GM21390 (cell line): ENCODE measurements at regions not wholly inside any gene's neighbourhood (a gene's known extent, or its start where the extent isn't known, plus 50 kb on each side); places are given as distances from the start of the nearest gene placed in this dataset.
A peak's percentile ranks its signal among the peaks of the same experiment; 100 is the strongest.

Source experiments
- ATAC-seq: cut with Tn5 transposase; IDR thresholded peaks from one replicate; pipeline ENCODE4 v1.9.1; 2021; ENCODE audit not compliant: unreplicated experiment

DNA sequence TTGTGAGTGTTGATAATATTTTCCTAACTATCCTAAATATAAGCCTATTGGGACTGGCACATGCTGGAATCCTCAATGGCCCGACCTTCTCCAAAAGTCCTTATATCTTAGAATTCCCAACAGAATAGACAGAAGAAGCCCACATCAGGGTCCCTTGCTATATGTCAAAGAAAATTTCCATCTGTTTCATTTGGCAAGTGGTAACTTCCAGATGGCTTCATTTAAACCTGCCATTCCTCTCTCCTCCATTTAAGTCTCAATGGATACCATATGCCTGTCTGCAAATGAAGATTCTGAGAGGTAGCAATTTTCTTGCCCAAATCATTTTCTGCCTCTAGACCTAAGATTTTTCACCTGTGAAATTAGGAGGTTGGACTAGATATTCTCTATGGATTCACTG lies 73.1 kb upstream of the KCNA4 start:
- no peak for ATAC-seq

DNA sequence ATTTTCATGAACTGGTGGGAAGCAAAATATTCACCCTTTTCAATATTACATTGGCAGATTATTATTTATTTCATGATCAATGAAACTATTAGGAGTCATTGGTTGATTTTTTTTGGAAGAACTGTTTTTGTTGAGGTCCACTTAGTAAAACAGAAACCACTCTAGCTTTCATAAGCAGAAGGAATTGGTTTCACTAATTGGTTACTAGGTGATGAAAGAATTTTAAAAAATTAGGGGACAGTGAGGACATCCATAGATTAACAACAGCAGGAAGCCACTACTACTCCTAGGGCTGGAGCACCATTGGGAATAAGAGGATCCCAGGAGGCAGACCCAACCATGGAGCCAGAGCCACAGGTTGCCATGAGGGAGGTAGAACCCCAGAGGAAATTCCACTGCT lies 74.4 kb upstream of the KCNA4 start:
- no peak for ATAC-seq

DNA sequence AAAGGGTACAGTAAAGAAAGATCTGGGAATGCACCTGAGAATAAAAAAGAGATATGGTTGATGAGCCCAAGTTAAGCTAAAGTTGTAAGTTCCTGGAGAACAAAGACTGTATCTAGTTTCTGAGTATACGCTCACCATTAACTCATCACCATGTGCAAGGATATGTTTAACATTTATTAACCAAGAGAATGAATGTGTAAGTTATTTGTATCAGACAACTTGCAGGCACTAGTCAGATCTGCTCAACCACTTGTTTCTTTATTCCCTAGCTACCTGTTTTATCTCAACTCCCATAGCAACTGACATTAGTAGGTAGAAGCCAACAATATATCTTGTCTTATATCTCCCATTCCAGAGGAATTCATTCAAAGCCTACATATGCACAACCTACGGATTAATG lies 74.9 kb upstream of the KCNA4 start:
- ATAC-seq, result no peak

DNA sequence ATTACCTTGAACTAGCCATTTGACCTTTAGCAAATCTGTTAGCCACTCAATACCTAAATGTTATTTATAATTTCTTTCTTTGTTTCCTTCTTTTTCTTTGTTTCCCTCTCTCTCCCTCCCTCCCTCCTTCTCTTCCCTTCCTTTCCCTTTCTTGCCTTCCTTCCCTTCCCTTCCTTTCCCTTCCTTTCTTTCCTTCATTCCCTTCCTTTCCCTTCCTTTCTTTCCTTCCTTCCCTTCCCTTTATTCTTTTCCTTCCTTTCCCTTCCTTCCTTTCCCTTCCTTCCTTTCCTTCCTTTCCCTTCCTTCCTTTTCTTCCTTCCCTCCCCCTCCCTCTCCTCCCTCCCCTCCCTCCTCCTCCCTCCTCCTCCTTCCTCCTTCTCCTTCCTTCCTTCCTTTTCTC lies 75.7 kb upstream of the KCNA4 start:
- ATAC-seq, result no peak

DNA sequence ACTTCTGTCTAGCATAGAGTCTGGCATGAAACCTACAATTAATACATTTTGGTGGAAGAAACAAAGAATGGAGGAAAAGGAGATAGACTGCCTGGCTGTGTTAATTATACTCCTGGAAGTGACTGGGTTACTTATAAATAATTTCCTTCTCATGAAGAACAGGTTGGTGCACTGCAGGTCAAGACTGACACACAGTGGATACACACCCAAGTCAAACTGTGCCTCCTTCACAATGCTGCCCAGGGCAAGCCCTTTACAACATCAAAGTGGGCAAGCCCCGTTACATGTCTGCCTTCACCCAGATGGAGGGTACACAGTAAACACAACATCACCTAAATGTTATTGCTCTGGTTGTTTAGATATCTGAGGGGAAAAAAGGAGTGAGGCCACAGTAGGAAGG lies 83.7 kb upstream of the KCNA4 start:
- ATAC-seq, result no peak

DNA sequence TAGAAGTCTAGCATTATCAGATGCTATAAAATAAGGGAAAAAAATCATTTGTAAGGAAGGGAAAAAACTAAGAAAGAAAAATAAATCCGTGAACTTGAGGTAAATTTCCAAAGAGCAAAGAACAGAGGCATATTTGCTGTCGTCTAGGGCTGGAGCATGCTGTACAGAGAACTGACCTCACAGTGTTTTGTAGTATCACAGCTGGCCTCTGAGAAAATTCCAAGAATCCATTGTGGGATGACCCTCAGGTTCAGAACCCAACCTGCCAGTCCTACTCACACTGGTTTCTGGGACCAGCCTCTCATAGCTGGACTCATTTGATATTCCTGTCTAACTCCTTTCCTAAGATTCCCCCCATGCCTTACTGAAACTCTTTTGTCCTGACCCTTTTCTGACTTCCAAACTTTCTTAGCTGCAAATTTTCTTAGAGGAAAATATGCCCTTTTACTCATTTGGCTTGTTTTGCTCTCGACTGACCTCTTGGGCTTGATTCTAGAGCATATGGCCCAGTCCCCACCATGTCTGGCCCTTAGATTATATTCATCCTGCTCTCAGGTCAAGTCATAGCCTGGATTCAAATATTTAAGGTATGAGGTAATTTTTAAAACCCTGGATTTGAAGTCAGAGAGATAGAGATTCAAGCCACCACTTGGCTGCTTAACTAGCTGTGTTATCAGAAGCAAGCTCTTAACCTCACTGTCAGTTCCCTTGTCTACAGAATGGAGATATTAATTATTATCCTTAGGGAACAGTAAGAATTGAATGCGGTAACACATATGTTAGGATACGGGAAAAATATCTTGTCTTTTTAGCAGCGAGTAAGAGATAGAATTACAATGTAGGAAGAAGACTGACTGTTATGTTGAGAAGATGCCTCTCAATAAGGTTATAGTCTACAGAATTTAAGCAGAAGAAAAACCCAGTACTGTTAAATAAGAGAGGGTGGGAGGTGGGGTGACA lies 89.7 kb upstream of the KCNA4 start:
- no peak for ATAC-seq

DNA sequence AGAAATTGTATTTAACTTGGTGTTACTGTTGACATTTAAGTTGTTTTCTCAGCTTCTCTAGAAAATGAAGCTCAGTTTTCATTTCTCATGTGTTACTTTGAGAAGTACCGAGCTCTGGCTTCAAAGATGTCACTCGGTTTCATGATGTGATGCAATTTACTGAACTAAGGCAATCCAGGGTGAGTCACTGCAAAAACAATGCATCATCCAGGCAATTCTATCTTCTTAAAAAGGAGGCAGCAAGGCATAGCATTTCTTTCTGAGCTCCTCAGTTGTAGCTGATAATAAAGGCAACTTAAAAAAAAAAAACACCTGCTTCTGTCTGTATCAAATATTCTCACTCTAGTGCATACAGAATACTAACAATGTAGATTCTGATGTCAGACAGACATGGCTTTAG lies 91.1 kb upstream of the KCNA4 start:
- ATAC-seq, result no peak

DNA sequence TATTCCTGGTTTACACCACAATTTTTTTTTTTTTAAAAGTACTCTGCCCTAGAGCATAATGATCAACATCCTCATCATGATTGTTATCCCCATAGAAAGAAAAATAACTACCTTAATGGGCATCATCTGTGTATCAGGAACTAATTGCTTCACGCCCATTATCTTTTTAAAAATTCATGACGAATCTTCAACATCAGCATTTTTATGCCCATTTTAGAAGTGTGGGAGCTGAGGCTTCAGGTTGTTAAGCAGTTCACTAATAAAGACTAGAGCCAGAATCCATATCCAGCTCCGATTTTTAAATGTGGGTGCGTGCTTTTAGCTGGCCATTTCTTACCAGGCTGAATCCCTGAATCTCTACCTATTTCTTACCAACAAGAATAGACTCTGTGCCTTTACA lies 92.9 kb upstream of the KCNA4 start:
- ATAC-seq, result no peak

DNA sequence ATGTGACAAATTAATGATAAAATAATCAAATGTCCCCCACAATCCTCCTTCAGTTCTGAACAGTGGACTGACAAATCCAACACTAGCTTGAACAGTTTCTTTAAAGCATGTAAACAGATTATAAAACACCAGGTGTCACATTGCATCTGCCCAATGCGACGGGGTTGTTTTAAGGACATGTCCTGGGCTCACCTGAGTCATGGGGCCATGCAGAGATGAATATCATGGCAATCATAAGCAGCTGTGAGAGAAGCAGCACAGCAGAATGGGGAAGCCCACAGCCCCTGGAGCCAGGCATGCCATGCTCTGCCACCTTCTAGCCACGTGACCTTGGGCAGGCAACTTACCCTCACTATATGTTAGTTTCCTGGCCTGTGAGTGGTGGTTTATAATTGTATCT lies 93.9 kb upstream of the KCNA4 start:
- ATAC-seq, result no peak

DNA sequence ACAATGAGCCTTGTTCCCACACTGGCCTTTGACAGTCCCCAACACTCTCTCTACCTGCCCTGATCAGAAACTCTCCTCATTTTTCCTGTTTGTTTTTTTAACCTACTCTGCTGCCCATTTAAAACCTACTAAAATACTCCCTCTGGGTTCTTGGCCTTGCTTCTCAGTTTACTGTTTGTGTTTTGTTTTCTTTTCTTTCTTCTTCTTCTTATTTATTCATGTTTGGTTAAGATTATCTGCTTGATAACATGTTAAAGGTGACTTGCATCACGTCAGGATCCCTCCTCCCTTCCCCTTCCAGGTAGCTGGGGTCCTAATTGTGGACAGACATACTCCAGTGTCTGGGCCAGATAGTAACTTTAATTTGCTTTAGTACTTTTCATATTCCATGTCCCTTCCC lies 95.0 kb upstream of the KCNA4 start:
- ATAC-seq, result no peak

DNA sequence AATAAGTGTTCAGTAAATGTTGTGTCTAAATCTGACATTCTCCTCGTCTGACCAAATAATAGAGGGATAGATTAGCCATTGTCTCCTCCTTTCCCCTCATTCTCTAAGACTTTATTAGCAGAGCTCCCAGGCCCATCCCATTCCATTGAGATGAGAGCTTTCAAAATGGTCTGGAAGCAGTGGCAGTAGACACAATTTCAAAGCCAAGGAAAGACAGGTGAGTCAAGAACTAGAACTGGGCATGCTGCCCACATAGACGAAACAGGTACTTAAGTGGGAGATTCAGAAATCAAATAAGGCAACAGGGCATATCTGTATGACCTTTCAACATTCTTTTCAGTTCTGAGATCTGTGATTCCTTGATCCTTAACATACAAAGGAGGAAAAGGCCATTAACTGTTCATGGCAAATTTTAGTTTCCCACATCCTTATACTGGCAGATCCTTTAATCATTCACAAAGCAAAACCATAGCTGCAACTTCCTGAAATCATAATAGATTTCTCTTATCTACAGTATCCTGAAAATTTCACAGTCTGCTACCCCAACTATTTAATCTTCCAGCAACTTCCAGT lies 96.6 kb upstream of the KCNA4 start:
- no peak for ATAC-seq

DNA sequence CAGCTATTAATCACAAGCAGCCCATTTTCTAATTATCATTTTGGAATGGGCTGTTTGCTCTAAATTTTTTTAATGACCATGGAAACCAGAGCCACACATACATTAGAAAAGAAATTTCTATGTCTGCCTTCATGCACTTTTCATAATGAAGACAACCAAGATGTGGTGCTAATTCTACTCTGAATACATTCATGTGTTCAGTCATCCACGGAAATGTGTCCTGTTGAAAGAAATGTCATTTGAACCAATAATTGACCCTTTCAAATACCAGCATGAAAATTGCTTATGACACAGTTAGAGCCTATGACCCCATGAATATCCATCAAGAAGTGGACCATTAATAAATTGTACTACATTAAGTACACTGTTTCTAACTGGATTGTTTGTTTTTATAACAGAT lies 99.7 kb upstream of the KCNA4 start:
- ATAC-seq, result no peak

DNA sequence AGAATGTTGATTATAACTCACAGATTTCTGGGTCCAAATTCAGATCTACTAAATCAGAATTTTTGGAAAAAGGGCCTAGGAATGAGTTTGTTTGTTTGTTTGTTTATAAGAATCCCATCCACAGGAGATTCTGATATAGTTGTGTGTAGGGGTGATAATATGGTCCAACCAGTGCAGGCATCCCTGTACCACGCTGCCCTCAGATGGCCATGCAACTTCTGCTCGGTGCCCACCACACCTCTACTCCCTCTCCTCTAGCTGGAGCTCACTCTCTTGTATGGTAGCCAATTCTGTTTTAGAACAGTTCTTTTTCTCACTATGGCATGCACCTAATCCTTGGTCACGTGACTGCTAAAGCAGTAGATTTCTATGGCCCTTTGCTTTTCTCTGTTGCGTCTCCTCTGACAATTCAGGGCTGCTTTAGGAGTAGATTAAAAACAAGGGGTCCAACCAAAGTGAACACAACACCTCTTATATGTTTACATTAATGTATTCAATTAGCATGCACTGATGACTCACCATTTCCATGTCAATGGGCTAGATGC lies 103.3 kb upstream of the KCNA4 start:
- ATAC-seq, result no peak

DNA sequence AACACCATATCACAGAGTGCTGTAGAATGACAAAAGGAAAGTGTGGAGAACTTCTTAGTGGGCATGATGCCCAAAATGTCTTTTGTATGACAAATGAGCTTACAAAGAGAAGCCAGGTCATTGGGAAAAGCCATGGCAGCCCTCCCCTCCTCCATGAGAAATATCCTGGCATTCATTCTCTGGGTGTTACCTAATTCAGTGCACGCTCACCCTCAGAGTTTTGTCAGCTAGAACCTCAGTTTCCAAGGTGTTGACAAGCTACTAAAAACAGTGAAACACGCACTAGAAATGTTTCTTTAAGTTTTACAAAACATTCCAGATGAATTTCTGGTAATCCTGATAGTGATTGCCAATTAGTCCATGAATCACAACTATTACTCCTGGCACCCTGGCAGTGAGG lies 105.4 kb upstream of the FSHB start:
- no peak for ATAC-seq

DNA sequence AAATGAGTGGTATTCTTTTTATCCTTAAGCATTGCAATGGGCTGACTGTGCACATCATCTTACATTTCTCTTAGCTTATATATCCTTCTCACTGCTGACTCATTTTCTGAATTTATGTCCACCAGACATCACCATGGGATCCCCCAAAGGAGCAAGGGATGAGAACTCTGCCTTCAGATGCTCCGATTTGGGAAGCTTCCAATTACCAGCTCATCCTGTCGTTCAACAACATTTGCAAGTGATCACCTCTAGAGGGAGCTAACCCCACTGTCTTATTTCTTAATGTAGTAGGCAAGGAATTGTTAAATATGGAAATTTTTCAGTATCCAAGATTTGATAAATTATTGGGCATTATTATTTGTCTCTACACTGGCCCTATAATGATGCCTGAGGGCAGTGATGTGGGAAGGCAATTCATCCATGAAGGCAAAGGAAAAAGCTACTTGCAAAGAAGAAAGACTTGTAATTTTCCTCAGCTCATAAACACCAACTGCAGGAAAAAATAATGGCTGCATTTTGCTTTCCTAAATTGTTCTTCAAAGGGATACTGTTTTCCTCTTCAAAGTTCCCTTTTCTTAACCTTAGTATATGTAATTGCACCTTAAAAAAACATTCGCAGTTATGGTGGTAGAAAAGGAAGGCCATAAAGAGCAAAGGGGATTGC lies 102.4 kb upstream of the FSHB start:
- ATAC-seq, result no peak

DNA sequence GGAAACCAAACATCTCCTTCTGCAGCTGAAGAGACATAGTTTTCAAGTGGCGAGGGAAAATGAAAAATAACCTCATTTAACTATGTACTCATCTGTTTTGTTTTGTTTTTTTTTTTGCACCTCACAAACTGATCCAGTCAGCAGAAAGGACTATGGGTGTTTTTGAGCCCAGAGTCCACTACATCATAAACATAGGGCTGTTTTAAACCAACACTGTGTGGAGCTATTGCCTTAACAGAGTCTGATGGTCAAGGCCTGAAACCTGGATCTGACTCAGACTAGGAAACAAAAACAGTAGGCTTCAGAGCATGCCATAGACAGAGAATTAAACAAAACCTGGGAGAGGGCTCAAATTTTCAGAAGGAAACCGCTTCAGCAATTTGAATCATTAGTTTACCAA lies 99.3 kb upstream of the FSHB start:
- peak; percentile 61 for ATAC-seq

DNA sequence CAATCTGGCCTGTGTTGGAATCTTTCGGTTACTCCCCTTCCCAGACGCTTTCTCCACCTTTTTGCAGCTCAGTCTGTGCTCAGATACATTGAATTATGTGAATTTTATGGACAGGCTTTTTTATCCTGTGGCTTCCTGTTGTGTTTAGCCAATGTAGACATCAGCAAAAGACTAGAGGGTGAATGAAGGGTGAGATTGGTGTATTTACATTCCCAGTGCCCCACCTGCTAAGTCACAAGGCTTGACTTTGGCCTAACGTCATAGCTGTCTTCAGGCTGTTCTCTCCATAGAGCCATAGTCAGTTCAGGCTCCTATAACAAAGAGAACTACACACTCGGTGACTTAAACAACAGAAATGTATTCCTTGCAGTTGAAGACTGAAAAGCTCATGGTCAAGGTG lies 97.5 kb upstream of the FSHB start:
- ATAC-seq, result no peak

DNA sequence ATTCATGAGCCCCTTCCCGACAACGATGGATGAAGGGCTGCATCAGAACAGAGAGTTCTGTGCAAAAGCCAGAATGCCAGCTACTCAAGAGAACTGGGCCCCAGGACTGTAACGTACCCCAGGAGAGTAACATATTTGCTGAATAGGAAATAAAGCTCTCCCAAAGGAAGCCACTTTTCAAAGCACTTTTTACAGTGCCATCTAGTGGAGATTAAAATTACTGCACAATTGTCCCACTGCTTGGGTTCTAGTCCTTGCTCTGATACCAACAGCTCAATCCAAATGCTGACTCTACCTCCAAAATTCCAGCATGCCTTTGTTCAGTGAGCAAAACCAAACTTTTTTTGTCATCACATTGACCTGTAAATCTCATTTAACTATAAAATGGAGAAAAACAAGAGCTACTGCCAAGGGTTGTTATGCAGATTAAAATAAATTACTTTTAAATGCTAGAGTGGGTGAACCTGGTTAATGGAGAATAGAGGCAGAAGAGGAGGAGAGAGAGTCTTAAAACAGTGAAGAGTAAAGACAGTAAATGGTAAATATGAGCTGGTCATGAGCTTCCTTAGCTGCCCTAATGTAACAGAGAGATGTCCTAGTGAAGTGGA lies 87.6 kb upstream of the FSHB start:
- peak; percentile 79 for ATAC-seq

DNA sequence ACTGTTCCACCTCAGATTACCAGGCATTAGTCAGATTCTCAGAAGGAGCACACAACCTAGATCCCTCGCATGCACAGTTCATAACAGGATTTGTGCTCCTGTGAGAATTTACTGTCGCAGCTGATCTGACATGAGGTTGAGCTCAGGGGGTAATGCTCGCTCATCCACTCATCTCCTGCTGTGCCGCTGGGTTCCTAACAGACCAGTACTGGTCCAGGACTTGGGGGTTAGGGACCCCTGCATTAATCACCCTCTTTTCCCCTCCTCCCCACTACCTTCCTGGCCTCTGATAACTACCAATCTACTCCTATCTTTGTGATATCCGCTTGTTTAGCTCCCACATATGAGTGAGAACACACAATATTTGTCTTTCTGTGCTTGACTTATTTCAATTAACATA lies 83.5 kb upstream of the FSHB start:
- no peak for ATAC-seq

DNA sequence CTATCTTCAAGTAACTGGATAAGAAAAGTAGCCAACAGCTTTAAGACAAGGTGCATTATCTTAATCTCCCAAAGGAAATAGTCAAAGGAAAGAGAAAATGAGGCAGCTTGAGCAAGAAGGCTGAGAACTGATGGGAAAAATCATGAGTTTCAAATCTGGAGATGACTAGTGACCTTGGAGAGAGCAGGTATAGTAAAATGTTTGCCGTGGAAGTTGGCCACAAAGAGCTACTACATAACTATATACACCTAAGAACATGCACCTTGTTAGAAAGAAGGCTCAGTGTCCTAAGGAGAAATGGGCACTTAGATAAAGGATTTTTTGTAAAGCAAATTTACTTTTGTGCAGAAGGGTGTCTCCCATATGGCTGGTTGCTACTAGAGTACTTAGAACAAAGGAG lies 80.8 kb upstream of the FSHB start:
- ATAC-seq, result no peak

DNA sequence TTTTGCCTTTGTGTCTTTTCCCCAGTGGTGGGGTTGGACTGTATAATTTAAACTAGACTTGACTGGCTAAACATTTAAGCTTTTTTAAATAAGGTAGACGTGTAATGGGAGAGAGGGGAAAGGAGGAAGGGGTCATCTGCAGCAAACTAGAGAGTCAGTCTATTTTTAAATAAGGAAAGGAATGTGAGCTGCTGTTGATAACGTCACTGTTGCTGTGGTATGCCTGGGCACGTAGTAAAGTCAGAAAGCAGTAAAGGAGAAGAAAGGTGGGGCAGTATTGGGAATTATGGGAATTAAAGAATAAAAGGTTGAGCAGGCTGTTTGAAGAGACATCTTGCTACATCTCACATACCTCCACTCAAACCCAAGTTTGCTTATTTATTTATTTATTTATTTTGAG lies 80.4 kb upstream of the FSHB start:
- no peak for ATAC-seq

DNA sequence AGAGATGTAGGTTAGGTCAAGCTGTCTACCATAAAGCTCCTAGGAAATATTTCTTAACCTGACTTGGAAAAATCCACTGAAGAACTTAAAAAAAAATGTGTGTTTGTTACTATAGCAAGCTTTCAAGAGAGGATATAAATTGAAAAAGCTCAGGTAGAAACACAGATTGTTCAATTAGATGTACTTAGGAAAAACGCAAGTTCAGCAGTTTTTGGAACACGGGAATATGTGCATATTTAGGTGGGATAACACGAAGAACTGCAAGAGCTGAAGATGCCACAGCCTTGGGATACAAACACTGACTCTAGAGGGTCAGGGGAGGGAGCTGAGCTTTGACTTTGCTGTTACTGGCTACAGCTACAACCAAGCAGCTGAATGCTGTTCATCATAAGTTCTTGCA lies 77.8 kb upstream of the FSHB start:
- no peak for ATAC-seq
